Right atrium auricular region (tissue), 2 donors: ENCODE measurements at regions not wholly inside any gene's neighbourhood (a gene's known extent, or its start where the extent isn't known, plus 50 kb on each side); places are given as distances from the start of the nearest gene placed in this dataset.

Source experiments
- DNase-seq: peaks from one replicate; pipeline ENCODE4 v3.0.0-alpha.2; 2019; ENCODE audit warnings: low spot score
- H3K27ac ChIP-seq, 2 donors: fragments of 200-600 bp; sonication (generic); 1 replicate in 1 of 2; 2 replicates in 1 of 2; pipeline ENCODE4 v1.5.1; 2016 to 2019
- H3K27me3 ChIP-seq, 2 donors: fragments of 200-600 bp; sonication (generic); one replicate each; pipeline versions ENCODE4 v1.5.1 to v1.6.0; 2017 to 2019
- H3K36me3 ChIP-seq: fragments of 200-600 bp; sonication (generic); one replicate; pipeline ENCODE4 v1.5.1; 2016
- H3K4me1 ChIP-seq, 2 donors: fragments of 200-600 bp; sonication (generic); one replicate each; pipeline versions ENCODE4 v1.5.1 to v1.6.0; 2017 to 2019
- H3K4me3 ChIP-seq, 2 donors: fragments of 200-600 bp; sonication (generic); 1 replicate in 1 of 2; 2 replicates in 1 of 2; pipeline ENCODE4 v1.5.1; 2017 to 2019; ENCODE audit warnings: mild to moderate bottlenecking in 1 of 2, moderate library complexity in 1 of 2
- H3K9me3 ChIP-seq, 2 donors: fragments of 200-600 bp; sonication (generic); one replicate each; pipeline ENCODE4 v1.5.1; 2019
- TF ChIP-seq, protein P1 (sequence below), 2 donors: fragments of 200-600 bp; sonication (generic); IDR thresholded peaks; one replicate each; pipeline ENCODE4 v1.5.1; 2019; ENCODE audit warnings: antibody characterized with exemption in 2 of 2

DNA sequence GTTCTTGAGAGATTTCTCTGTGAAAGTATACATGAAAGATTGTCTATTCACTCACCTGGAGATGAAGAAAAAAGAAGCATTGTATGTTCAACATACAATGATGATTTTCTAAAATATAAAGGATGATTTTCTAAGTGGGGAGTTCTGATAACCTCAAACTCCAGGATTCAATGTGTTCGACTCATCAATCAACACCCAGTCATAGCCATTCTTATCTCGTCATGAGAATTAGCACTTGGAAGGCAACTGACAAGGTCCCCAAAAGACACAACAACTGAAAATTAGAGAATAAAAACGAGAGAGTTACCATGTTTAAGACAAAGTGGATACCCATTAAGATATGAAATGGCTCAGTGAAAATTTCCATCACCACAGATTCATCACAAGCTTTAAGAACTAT lies 52.1 kb upstream of the SIMC1 start:
- no peaks in the 10 kb centered on the region for H3K27me3 ChIP-seq
- H3K36me3 ChIP-seq, result no peaks in the 10 kb centered on the region
- no peaks in the 10 kb centered on the region for H3K4me1 ChIP-seq
- TF ChIP-seq, protein P1, sequence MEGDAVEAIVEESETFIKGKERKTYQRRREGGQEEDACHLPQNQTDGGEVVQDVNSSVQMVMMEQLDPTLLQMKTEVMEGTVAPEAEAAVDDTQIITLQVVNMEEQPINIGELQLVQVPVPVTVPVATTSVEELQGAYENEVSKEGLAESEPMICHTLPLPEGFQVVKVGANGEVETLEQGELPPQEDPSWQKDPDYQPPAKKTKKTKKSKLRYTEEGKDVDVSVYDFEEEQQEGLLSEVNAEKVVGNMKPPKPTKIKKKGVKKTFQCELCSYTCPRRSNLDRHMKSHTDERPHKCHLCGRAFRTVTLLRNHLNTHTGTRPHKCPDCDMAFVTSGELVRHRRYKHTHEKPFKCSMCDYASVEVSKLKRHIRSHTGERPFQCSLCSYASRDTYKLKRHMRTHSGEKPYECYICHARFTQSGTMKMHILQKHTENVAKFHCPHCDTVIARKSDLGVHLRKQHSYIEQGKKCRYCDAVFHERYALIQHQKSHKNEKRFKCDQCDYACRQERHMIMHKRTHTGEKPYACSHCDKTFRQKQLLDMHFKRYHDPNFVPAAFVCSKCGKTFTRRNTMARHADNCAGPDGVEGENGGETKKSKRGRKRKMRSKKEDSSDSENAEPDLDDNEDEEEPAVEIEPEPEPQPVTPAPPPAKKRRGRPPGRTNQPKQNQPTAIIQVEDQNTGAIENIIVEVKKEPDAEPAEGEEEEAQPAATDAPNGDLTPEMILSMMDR (IDR thresholded peaks at IDR 0.05), result no peak
- H3K4me3 ChIP-seq, result no peak overlapping the region
- no peaks in the 10 kb centered on the region for H3K9me3 ChIP-seq
- no peak for DNase-seq
- no peak overlapping the region for H3K27ac ChIP-seq

DNA sequence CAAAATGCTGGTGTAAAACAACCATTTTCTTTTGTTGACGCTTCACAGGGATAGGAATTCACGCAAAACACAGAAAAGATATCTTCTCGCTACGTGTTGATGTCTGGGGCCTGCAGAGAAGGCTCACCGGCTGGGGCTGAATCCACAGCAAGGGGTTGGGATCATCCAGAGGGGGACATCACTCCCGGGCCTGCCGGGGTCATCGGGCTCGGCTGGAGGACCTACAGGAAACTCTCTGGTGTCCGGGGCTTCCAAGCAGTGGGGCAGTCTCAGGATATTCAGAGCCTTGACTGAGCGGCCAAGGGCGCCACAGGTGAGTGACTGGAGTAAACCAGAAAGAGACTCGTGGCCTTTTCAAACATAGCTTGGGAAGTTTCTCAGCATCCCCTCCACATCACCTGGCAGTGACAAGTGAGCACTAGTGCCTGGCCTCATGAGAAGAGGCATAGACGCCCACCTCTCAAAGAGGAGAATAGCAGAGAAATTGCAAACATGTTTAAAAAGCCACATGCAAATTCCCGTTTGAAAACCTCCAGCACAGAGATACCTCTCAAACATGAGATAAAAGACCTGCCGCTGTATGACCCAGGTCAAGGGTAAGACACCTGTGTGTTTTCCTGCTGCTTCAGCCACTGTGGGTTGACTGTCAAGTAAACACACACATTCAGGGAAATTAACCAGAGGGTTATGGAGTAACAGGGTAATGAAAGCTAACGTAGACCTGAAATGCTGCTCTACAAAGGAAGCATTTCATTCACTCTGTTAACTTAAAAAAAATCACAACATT lies 50.8 kb upstream of the SIMC1 start:
- DNase-seq, result peak; percentile 28
- no peaks in the 10 kb centered on the region for H3K9me3 ChIP-seq
- H3K4me1 ChIP-seq, result no peaks in the 10 kb centered on the region
- no peak overlapping the region for H3K4me3 ChIP-seq
- H3K27ac ChIP-seq, result no peak overlapping the region
- TF ChIP-seq, protein P1 (IDR thresholded peaks at IDR 0.05), result no peak
- no peaks in the 10 kb centered on the region for H3K27me3 ChIP-seq
- H3K36me3 ChIP-seq, result no peaks in the 10 kb centered on the region

DNA sequence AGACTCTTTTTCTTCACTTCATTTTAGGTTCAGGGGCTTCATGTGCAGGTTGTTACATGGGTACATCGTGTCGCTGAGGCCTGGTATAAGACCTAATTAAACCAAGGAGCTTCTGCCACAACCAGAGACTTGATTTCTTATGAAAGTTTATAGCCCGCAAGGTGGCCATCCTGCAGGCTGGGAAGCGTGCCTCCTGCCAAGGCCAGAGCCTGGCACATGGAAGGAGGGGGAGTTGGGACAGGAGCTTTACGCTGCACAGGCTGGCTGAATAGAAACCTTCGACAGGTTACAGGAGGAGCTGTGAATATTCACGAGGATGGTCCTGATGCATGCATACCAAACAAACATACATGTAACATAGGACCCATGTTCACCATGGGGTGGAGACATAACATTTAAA lies 50.1 kb upstream of the SIMC1 start:
- H3K27ac ChIP-seq, result no peak overlapping the region
- no peaks in the 10 kb centered on the region for H3K36me3 ChIP-seq
- no peak overlapping the region for H3K4me3 ChIP-seq
- H3K9me3 ChIP-seq, result no peaks in the 10 kb centered on the region
- TF ChIP-seq, protein P1 (IDR thresholded peaks at IDR 0.05), result no peak
- peak; percentile 21 for DNase-seq
- H3K4me1 ChIP-seq, result no peaks in the 10 kb centered on the region
- H3K27me3 ChIP-seq, result no peaks in the 10 kb centered on the region
